HUES6 (cell line): ENCODE measurements at regions not wholly inside any gene's neighbourhood (a gene's known extent, or its start where the extent isn't known, plus 50 kb on each side); places are given as distances from the start of the nearest gene placed in this dataset.

Source experiments
- H3K27ac ChIP-seq: 2 replicates; pipeline ENCODE4 v1.7.0; 2013; ENCODE audit warnings: low read depth, mild to moderate bottlenecking, low read length, inconsistent platforms
- H3K27me3 ChIP-seq: 2 replicates; pipeline ENCODE4 v1.6.1; 2013; ENCODE audit warnings: low read length; ENCODE audit not compliant: control insufficient read depth, insufficient read depth
- H3K36me3 ChIP-seq: 2 replicates; pipeline ENCODE4 v1.6.1; 2013; ENCODE audit warnings: low read length; ENCODE audit not compliant: control insufficient read depth, insufficient read depth
- H3K4me1 ChIP-seq: 2 replicates; pipeline ENCODE4 v1.6.1; 2013; ENCODE audit warnings: low read length; ENCODE audit not compliant: control insufficient read depth, insufficient read depth
- H3K4me3 ChIP-seq: 2 replicates; pipeline ENCODE4 v1.5.1; 2013; ENCODE audit warnings: low read depth, low read length
- H3K9ac ChIP-seq: one replicate; pipeline ENCODE4 v1.6.1; 2013; ENCODE audit warnings: mild to moderate bottlenecking, low read length
- H3K9me3 ChIP-seq: 2 replicates; pipeline ENCODE4 v1.6.1; 2013; ENCODE audit warnings: low read depth, low read length; ENCODE audit not compliant: control insufficient read depth, insufficient read depth

- H3K4me3 ChIP-seq: peak overlapping the region; percentile 38; the same call in 1 of the 2 replicates
- H3K27ac ChIP-seq: no peak overlapping the region
- no peaks in the 10 kb centered on the region for H3K36me3 ChIP-seq
- H3K27me3 ChIP-seq: peaks cover 17% of the 10 kb centered on the region
- peaks cover 3% of the 10 kb centered on the region; the same call in 1 of the 2 replicates for H3K9me3 ChIP-seq
- H3K9ac ChIP-seq: no peak overlapping the region
- H3K4me1 ChIP-seq: peaks cover 8% of the 10 kb centered on the region
Measured at GRCh38 chr11:64447831-64448598, 89.1 kb downstream of the RPS6KA4 start.

GRCh38 chr11:64448599-64449380, 89.8 kb downstream of the RPS6KA4 start:
- Histone ChIP-seq H3K9ac (no peak overlapping the region), H3K36me3 (no peaks in the 10 kb centered on the region), H3K4me3 (peak overlapping the region; percentile 56), H3K27me3 (peaks cover 17% of the 10 kb centered on the region), H3K4me1 (peaks cover 8% of the 10 kb centered on the region), H3K9me3 (peaks cover 3% of the 10 kb centered on the region; the same call in 1 of the 2 replicates), H3K27ac (no peak overlapping the region)

GRCh38 chr11:64449381-64450167, 90.6 kb downstream of the RPS6KA4 start:
- H3K27me3 ChIP-seq: peaks cover 17% of the 10 kb centered on the region
- no peak overlapping the region for H3K9ac ChIP-seq
- peak overlapping the region; percentile 56 for H3K4me3 ChIP-seq
- peaks cover 8% of the 10 kb centered on the region for H3K4me1 ChIP-seq
- H3K27ac ChIP-seq: no peak overlapping the region
- no peaks in the 10 kb centered on the region for H3K36me3 ChIP-seq
- peaks cover 3% of the 10 kb centered on the region; the same call in 1 of the 2 replicates for H3K9me3 ChIP-seq

- peaks cover 8% of the 10 kb centered on the region for H3K4me1 ChIP-seq
- H3K4me3 ChIP-seq: no peak overlapping the region
- no peak overlapping the region for H3K27ac ChIP-seq
Measured at GRCh38 chr11:64450168-64450560, 91.2 kb downstream of the RPS6KA4 start.

GRCh38 chr11:64451856-64452255, 92.9 kb downstream of the RPS6KA4 start:
- Histone ChIP-seq H3K4me3 (no peak overlapping the region), H3K9me3 (no peaks in the 10 kb centered on the region), H3K9ac (no peak overlapping the region), H3K27ac (no peak overlapping the region), H3K4me1 (peaks cover 8% of the 10 kb centered on the region), H3K27me3 (peaks cover 17% of the 10 kb centered on the region), H3K36me3 (no peaks in the 10 kb centered on the region)

More at GRCh38 chr11:64450168-64450560, 91.2 kb downstream of the RPS6KA4 start:
- Histone ChIP-seq H3K27me3 (peaks cover 17% of the 10 kb centered on the region), H3K36me3 (no peaks in the 10 kb centered on the region), H3K9me3 (no peaks in the 10 kb centered on the region), H3K9ac (no peak overlapping the region)

GRCh38 chr11:64453466-64453865, 94.5 kb downstream of the RPS6KA4 start:
- no peak overlapping the region for H3K27ac ChIP-seq
- no peak overlapping the region for H3K4me3 ChIP-seq
- H3K9ac ChIP-seq: no peak overlapping the region
- H3K9me3 ChIP-seq: no peaks in the 10 kb centered on the region
- peaks cover 11% of the 10 kb centered on the region for H3K27me3 ChIP-seq
- H3K36me3 ChIP-seq: no peaks in the 10 kb centered on the region
- H3K4me1 ChIP-seq: peaks cover 3% of the 10 kb centered on the region

- Histone ChIP-seq H3K27me3 (no peaks in the 10 kb centered on the region), H3K9me3 (no peaks in the 10 kb centered on the region), H3K9ac (no peak overlapping the region), H3K27ac (no peak overlapping the region), H3K4me1 (peaks cover 7% of the 10 kb centered on the region; the same call in 1 of the 2 replicates), H3K4me3 (no peak overlapping the region), H3K36me3 (no peaks in the 10 kb centered on the region)
Measured at GRCh38 chr11:64455456-64456261, 96.7 kb downstream of the RPS6KA4 start.

GRCh38 chr11:64456509-64457320, 97.8 kb downstream of the RPS6KA4 start:
- no peaks in the 10 kb centered on the region for H3K36me3 ChIP-seq
- H3K4me1 ChIP-seq: peaks cover 7% of the 10 kb centered on the region; the same call in 1 of the 2 replicates
- no peak overlapping the region for H3K27ac ChIP-seq
- no peak overlapping the region for H3K9ac ChIP-seq
- no peaks in the 10 kb centered on the region for H3K9me3 ChIP-seq
- no peak overlapping the region for H3K4me3 ChIP-seq
- no peaks in the 10 kb centered on the region for H3K27me3 ChIP-seq

- H3K27me3 ChIP-seq: no peaks in the 10 kb centered on the region
- no peak overlapping the region for H3K4me3 ChIP-seq
- H3K27ac ChIP-seq: no peak overlapping the region
- no peak overlapping the region for H3K9ac ChIP-seq
- peaks cover 7% of the 10 kb centered on the region; the same call in 1 of the 2 replicates for H3K4me1 ChIP-seq
- no peaks in the 10 kb centered on the region for H3K36me3 ChIP-seq
- no peaks in the 10 kb centered on the region for H3K9me3 ChIP-seq
Measured at GRCh38 chr11:64457416-64458010, 98.2 kb upstream of the SLC22A11 start.
